OCI-LY3 (cell line): ENCODE measurements at regions not wholly inside any gene's neighbourhood (a gene's known extent, or its start where the extent isn't known, plus 50 kb on each side); places are given as distances from the start of the nearest gene placed in this dataset.

Source experiments
- H2AFZ ChIP-seq: fragments of 200-600, 300-600 bp; shearing (Covaris generic); 2 replicates; pipeline ENCODE4 v1.6.0; 2014; ENCODE audit warnings: antibody characterized with exemption, low read depth, low read length
- H3K27ac ChIP-seq: fragments of 200-600, 300-600 bp; sonication (generic); 2 replicates; pipeline ENCODE4 v1.5.1; 2014; ENCODE audit warnings: mild to moderate bottlenecking, low read length, moderate library complexity, mixed read lengths
- H3K27me3 ChIP-seq: fragments of 200-600, 300-600 bp; sonication (generic); 2 replicates; pipeline ENCODE4 v1.6.1; 2014; ENCODE audit warnings: low read depth, low read length, mixed read lengths
- H3K36me3 ChIP-seq: fragments of 200-600, 300-600 bp; sonication (generic); replicated peaks from 2 replicates; pipeline ENCODE3; 2014; ENCODE audit warnings: low read depth, low read length, mixed read lengths
- H3K4me1 ChIP-seq: fragments of 300-600, 200-600 bp; sonication (generic); 2 replicates; pipeline ENCODE4 v1.6.1; 2014; ENCODE audit warnings: low read length, mixed read lengths
- H3K4me2 ChIP-seq: fragments of 200-600, 300-600 bp; sonication (generic); 2 replicates; pipeline ENCODE4 v1.6.1; 2014; ENCODE audit warnings: low read length, mixed read lengths
- H3K4me3 ChIP-seq: fragments of 300-600, 200-600 bp; sonication (generic); 2 replicates; pipeline ENCODE4 v1.5.1; 2014; ENCODE audit warnings: antibody characterized with exemption, mild to moderate bottlenecking, low read length, moderate library complexity
- H3K79me2 ChIP-seq: fragments of 300-600, 200-600 bp; shearing (Covaris generic); 2 replicates; pipeline ENCODE4 v1.6.1; 2014; ENCODE audit warnings: mild to moderate bottlenecking, low read length, mixed read lengths
- H3K9ac ChIP-seq: fragments of 300-600, 200-600 bp; shearing (Covaris generic); 2 replicates; pipeline ENCODE4 v1.6.0; 2014; ENCODE audit warnings: mild to moderate bottlenecking, low read length, moderate library complexity
- H3K9me3 ChIP-seq: fragments of 200-600, 300-600 bp; shearing (Covaris generic); 2 replicates; pipeline ENCODE4 v1.6.1; 2014; ENCODE audit warnings: low read length, mixed read lengths; ENCODE audit not compliant: insufficient read depth
- H4K20me1 ChIP-seq: fragments of 200-600, 300-600 bp; sonication (generic); 2 replicates; pipeline ENCODE4 v1.6.1; 2016; ENCODE audit warnings: low read length, mixed read lengths; ENCODE audit not compliant: insufficient read depth
- EZH2phosphoT487 ChIP-seq: fragments of 200-600 bp; shearing (Covaris generic); IDR thresholded peaks from 2 replicates; pipeline ENCODE4 v1.6.1; 2018; ENCODE audit warnings: antibody characterized with exemption, mixed run types, low read depth
- TF ChIP-seq, protein P1 (sequence below): fragments of 200-600, 300-600 bp; sonication (generic); IDR thresholded peaks from 2 replicates; pipeline ENCODE4 v1.5.1; 2014; ENCODE audit warnings: antibody characterized with exemption, low read length, low read depth

GRCh38 chr6:113011389-113011788 lies 664.3 kb downstream of the RFPL4B start:
- H3K4me3 ChIP-seq = no peak overlapping the region
- H3K27ac ChIP-seq = no peak overlapping the region
- no peaks in the 10 kb centered on the region for H3K9me3 ChIP-seq
- TF ChIP-seq, protein P1, sequence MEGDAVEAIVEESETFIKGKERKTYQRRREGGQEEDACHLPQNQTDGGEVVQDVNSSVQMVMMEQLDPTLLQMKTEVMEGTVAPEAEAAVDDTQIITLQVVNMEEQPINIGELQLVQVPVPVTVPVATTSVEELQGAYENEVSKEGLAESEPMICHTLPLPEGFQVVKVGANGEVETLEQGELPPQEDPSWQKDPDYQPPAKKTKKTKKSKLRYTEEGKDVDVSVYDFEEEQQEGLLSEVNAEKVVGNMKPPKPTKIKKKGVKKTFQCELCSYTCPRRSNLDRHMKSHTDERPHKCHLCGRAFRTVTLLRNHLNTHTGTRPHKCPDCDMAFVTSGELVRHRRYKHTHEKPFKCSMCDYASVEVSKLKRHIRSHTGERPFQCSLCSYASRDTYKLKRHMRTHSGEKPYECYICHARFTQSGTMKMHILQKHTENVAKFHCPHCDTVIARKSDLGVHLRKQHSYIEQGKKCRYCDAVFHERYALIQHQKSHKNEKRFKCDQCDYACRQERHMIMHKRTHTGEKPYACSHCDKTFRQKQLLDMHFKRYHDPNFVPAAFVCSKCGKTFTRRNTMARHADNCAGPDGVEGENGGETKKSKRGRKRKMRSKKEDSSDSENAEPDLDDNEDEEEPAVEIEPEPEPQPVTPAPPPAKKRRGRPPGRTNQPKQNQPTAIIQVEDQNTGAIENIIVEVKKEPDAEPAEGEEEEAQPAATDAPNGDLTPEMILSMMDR = no peak
- no peak for TF ChIP-seq EZH2phosphoT487
- no peak overlapping the region for H3K4me2 ChIP-seq
- no peaks in the 10 kb centered on the region for H4K20me1 ChIP-seq
- H3K79me2 ChIP-seq = no peaks in the 10 kb centered on the region
- H3K36me3 ChIP-seq = no peaks in the 10 kb centered on the region
- no peak overlapping the region for H2AFZ ChIP-seq
- no peaks in the 10 kb centered on the region for H3K4me1 ChIP-seq
- H3K9ac ChIP-seq = no peak overlapping the region
- H3K27me3 ChIP-seq = no peaks in the 10 kb centered on the region

- no peaks in the 10 kb centered on the region for H3K9me3 ChIP-seq
- no peaks in the 10 kb centered on the region for H3K27me3 ChIP-seq
- H4K20me1 ChIP-seq = no peaks in the 10 kb centered on the region
- H3K36me3 ChIP-seq = no peaks in the 10 kb centered on the region
- H3K79me2 ChIP-seq = no peaks in the 10 kb centered on the region
- no peaks in the 10 kb centered on the region for H3K4me1 ChIP-seq
- no peak overlapping the region for H3K9ac ChIP-seq
- no peak overlapping the region for H3K4me2 ChIP-seq
- TF ChIP-seq, protein P1 = no peak
- TF ChIP-seq EZH2phosphoT487 = no peak
- H3K4me3 ChIP-seq = no peak overlapping the region
- no peak overlapping the region for H2AFZ ChIP-seq
- no peak overlapping the region for H3K27ac ChIP-seq
Measured at GRCh38 chr6:113011801-113012200, 664.7 kb downstream of the RFPL4B start.

- H3K4me1 ChIP-seq = no peaks in the 10 kb centered on the region
- H3K79me2 ChIP-seq = no peaks in the 10 kb centered on the region
- H3K9me3 ChIP-seq = no peaks in the 10 kb centered on the region
- no peak overlapping the region for H2AFZ ChIP-seq
- TF ChIP-seq, protein P1 = no peak
- TF ChIP-seq EZH2phosphoT487 = no peak
- no peaks in the 10 kb centered on the region for H3K27me3 ChIP-seq
- H4K20me1 ChIP-seq = no peaks in the 10 kb centered on the region
- H3K4me3 ChIP-seq = no peak overlapping the region
- no peak overlapping the region for H3K27ac ChIP-seq
- no peak overlapping the region for H3K4me2 ChIP-seq
- H3K36me3 ChIP-seq = no peaks in the 10 kb centered on the region
- H3K9ac ChIP-seq = no peak overlapping the region
Measured at GRCh38 chr6:113015249-113015648, 668.1 kb downstream of the RFPL4B start.

GRCh38 chr6:113017353-113017752 lies 670.2 kb downstream of the RFPL4B start:
- H3K36me3 ChIP-seq = no peaks in the 10 kb centered on the region
- H3K4me1 ChIP-seq = no peaks in the 10 kb centered on the region
- no peak overlapping the region for H3K9ac ChIP-seq
- H3K27me3 ChIP-seq = no peaks in the 10 kb centered on the region
- no peak for TF ChIP-seq EZH2phosphoT487
- TF ChIP-seq, protein P1 = no peak
- H3K27ac ChIP-seq = no peak overlapping the region
- no peaks in the 10 kb centered on the region for H3K9me3 ChIP-seq
- H3K4me2 ChIP-seq = no peak overlapping the region
- no peak overlapping the region for H2AFZ ChIP-seq
- H3K4me3 ChIP-seq = no peak overlapping the region
- no peaks in the 10 kb centered on the region for H3K79me2 ChIP-seq
- no peaks in the 10 kb centered on the region for H4K20me1 ChIP-seq
